Suprapubic skin (tissue), 4 donors: ENCODE measurements at regions not wholly inside any gene's neighbourhood (a gene's known extent, or its start where the extent isn't known, plus 50 kb on each side); places are given as distances from the start of the nearest gene placed in this dataset.

Experiments
- DNase-seq, 2 donors: peaks; one replicate each; pipeline ENCODE4 v3.0.0-alpha.2; 2019; ENCODE audit warnings: low spot score in 2 of 2
- H3K27ac ChIP-seq: fragments of 200-600 bp; sonication (generic); one replicate; pipeline ENCODE4 v1.5.1; 2019
- H3K27me3 ChIP-seq: fragments of 200-600 bp; sonication (generic); one replicate; pipeline ENCODE4 v1.5.1; 2019
- H3K36me3 ChIP-seq: fragments of 200-600 bp; sonication (generic); one replicate; pipeline ENCODE4 v1.5.1; 2019
- H3K4me1 ChIP-seq: fragments of 200-600 bp; sonication (generic); one replicate; pipeline ENCODE4 v1.5.1; 2019
- H3K4me3 ChIP-seq: fragments of 200-600 bp; sonication (generic); one replicate; pipeline ENCODE4 v1.5.1; 2019; ENCODE audit warnings: mild to moderate bottlenecking
- H3K9me3 ChIP-seq: fragments of 200-600 bp; sonication (generic); one replicate; pipeline ENCODE4 v1.5.1; 2019
- EP300 ChIP-seq: sonication (generic); formaldehyde crosslinking; IDR thresholded peaks from one replicate; pipeline ENCODE4 v1.6.1; 2017; ENCODE audit warnings: antibody characterized with exemption
- POLR2A ChIP-seq, 2 donors: fragments of 450-650 bp; IDR thresholded peaks; one replicate each; pipeline ENCODE4 v1.6.1; 2017; ENCODE audit warnings: antibody characterized with exemption in 2 of 2, mild to moderate bottlenecking in 2 of 2, moderate library complexity in 2 of 2
- POLR2AphosphoS5 ChIP-seq, 3 donors: sonication (generic); formaldehyde crosslinking; IDR thresholded peaks; one replicate each; pipeline ENCODE4 v1.6.1; 2017; ENCODE audit warnings: antibody characterized with exemption in 3 of 3
- WGBS: methylation state at CpG from one replicate; pipeline ENCODE4 v1.1.5; 2018; 5-methylcytosine and 5-hydroxymethylcytosine counted together
- TF ChIP-seq, protein P1 (sequence below), 2 donors: fragments of 200-600 bp in 1 of 2; fragments of 450-650 bp in 1 of 2; sonication (generic) in 1 of 2; IDR thresholded peaks; one replicate each; pipeline ENCODE4 v1.5.1; 2016 to 2019; ENCODE audit warnings: antibody characterized with exemption in 2 of 2, mild to moderate bottlenecking in 1 of 2, moderate library complexity in 1 of 2

DNA sequence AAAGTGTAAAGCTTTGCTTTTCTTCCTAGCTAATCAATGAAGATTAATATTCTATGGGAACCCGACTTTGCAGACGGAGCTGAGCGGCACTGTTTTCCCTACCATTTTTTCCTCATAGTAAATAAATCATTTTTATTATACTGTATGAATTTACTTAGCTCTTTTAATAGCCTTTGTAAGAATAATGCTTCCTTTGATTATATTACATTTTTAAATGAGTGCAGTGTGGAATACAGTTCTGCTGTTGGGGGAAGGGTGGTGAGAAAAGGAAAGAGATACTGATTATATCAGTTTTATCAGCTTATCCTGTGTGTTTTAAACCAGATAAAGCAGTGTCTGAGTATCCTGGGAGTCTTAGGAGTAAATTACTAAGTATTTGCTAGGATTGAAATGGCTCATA is 221.4 kb upstream of the RBFOX1 start:
- Histone ChIP-seq H3K27me3 (no peaks in the 10 kb centered on the region), H3K4me1 (no peaks in the 10 kb centered on the region), H3K9me3 (peaks cover 4% of the 10 kb centered on the region), H3K27ac (no peak overlapping the region), H3K36me3 (no peaks in the 10 kb centered on the region), H3K4me3 (no peak overlapping the region)
- TF ChIP-seq, protein P1, sequence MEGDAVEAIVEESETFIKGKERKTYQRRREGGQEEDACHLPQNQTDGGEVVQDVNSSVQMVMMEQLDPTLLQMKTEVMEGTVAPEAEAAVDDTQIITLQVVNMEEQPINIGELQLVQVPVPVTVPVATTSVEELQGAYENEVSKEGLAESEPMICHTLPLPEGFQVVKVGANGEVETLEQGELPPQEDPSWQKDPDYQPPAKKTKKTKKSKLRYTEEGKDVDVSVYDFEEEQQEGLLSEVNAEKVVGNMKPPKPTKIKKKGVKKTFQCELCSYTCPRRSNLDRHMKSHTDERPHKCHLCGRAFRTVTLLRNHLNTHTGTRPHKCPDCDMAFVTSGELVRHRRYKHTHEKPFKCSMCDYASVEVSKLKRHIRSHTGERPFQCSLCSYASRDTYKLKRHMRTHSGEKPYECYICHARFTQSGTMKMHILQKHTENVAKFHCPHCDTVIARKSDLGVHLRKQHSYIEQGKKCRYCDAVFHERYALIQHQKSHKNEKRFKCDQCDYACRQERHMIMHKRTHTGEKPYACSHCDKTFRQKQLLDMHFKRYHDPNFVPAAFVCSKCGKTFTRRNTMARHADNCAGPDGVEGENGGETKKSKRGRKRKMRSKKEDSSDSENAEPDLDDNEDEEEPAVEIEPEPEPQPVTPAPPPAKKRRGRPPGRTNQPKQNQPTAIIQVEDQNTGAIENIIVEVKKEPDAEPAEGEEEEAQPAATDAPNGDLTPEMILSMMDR (IDR thresholded peaks at IDR 0.05): no peak
- no peak for TF ChIP-seq EP300
- TF ChIP-seq POLR2A (IDR thresholded peaks at IDR 0.05): no peak
- no peak for TF ChIP-seq POLR2AphosphoS5 (IDR thresholded peaks at IDR 0.05)
- 38% methylated on average over 3 of the region's 3 CpGs for WGBS
- DNase-seq: no peak

DNA sequence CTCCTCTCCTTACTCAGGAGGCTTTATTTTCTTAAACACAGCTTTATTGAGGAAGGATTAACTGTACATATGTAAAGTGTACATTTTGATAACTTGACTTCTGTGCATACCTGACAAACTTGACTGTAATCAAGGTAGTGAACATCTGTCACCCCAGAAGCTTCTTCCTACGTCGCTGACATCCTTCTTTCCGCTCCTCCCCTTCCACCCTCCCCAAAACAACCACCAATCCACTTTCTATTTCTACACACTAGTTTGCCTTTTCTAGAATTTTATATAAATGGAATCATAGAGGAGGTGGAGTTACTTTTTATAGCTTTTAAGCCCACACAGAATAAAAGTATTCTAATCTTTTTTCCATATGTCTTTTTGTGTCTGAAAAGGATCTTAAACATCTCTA is 225.2 kb upstream of the RBFOX1 start:
- no peaks in the 10 kb centered on the region for H3K36me3 ChIP-seq
- no peak overlapping the region for H3K27ac ChIP-seq
- TF ChIP-seq EP300 (no peak), POLR2A (IDR thresholded peaks at IDR 0.05) (no peak), POLR2AphosphoS5 (IDR thresholded peaks at IDR 0.05) (no peak)
- TF ChIP-seq, protein P1 (IDR thresholded peaks at IDR 0.05): no peak
- 73% methylated on average over 3 of the region's 3 CpGs for WGBS
- no peaks in the 10 kb centered on the region for H3K4me1 ChIP-seq
- no peak overlapping the region for H3K4me3 ChIP-seq
- DNase-seq: no peak
- H3K9me3 ChIP-seq: no peaks in the 10 kb centered on the region
- H3K27me3 ChIP-seq: no peaks in the 10 kb centered on the region

GRCh38 chr16:7103056-7103455 is 229.6 kb upstream of the RBFOX1 start:
- no peaks in the 10 kb centered on the region for H3K9me3 ChIP-seq
- TF ChIP-seq, protein P1 (IDR thresholded peaks at IDR 0.05): no peak
- TF ChIP-seq EP300 (no peak), POLR2AphosphoS5 (IDR thresholded peaks at IDR 0.05) (no peak), POLR2A (IDR thresholded peaks at IDR 0.05) (no peak)
- WGBS: 78% methylated on average over 3 of the region's 3 CpGs
- H3K4me3 ChIP-seq: no peak overlapping the region
- no peak for DNase-seq
- H3K36me3 ChIP-seq: no peaks in the 10 kb centered on the region
- no peaks in the 10 kb centered on the region for H3K27me3 ChIP-seq
- H3K4me1 ChIP-seq: no peaks in the 10 kb centered on the region
- no peak overlapping the region for H3K27ac ChIP-seq

DNA sequence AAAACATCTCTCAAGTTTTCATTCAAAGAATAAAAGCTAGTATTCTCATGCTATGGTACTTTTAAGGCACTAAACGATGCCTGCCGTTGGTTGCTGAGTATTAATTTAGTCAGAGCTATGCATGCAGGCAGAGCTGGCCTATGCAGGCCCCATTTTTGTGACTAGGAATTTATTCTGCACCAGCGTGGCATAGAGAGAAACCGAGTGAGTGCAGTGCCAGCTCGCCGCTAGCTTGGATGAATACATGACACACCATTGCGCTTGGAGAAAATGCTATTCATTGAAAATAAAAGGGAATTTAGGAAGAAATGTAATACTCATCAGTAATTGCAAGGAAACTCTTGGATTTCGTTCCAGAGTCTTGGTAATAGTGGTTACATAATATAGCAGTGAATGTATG is 231.6 kb upstream of the RBFOX1 start:
- H3K27ac ChIP-seq: no peak overlapping the region
- H3K36me3 ChIP-seq: no peaks in the 10 kb centered on the region
- H3K4me3 ChIP-seq: no peak overlapping the region
- no peaks in the 10 kb centered on the region for H3K27me3 ChIP-seq
- H3K4me1 ChIP-seq: no peaks in the 10 kb centered on the region
- no peak for DNase-seq
- no peaks in the 10 kb centered on the region for H3K9me3 ChIP-seq
- WGBS: 87% methylated on average over 8 of the region's 8 CpGs
- TF ChIP-seq POLR2A (IDR thresholded peaks at IDR 0.05) (no peak), POLR2AphosphoS5 (IDR thresholded peaks at IDR 0.05) (no peak), EP300 (no peak)
- TF ChIP-seq, protein P1 (IDR thresholded peaks at IDR 0.05): no peak

- DNase-seq: no peak
- no peaks in the 10 kb centered on the region for H3K27me3 ChIP-seq
- TF ChIP-seq, protein P1 (IDR thresholded peaks at IDR 0.05): no peak
- no peak for TF ChIP-seq POLR2A (IDR thresholded peaks at IDR 0.05)
- no peak for TF ChIP-seq EP300
- no peak for TF ChIP-seq POLR2AphosphoS5 (IDR thresholded peaks at IDR 0.05)
- H3K4me1 ChIP-seq: no peaks in the 10 kb centered on the region
- no peaks in the 10 kb centered on the region for H3K9me3 ChIP-seq
- H3K27ac ChIP-seq: no peak overlapping the region
- 26% methylated on average over 1 of the region's 1 CpG for WGBS
- no peaks in the 10 kb centered on the region for H3K36me3 ChIP-seq
- H3K4me3 ChIP-seq: no peak overlapping the region
Measured at GRCh38 chr16:7097518-7097917, 235.1 kb upstream of the RBFOX1 start.
